Kidney tubule cell (primary cell): ENCODE measurements at regions not wholly inside any gene's neighbourhood (a gene's known extent, or its start where the extent isn't known, plus 50 kb on each side); places are given as distances from the start of the nearest gene placed in this dataset.

Experiments used
- DNase-seq: peaks from one replicate; pipeline ENCODE4 v3.0.0-alpha.2; 2018; ENCODE audit warnings: low spot score

GRCh38 chr13:109397285-109397684 is 389.1 kb downstream of the IRS2 start:
- no peak for DNase-seq

GRCh38 chr13:109396266-109396665 is 390.1 kb downstream of the IRS2 start:
- DNase-seq, result no peak

DNA sequence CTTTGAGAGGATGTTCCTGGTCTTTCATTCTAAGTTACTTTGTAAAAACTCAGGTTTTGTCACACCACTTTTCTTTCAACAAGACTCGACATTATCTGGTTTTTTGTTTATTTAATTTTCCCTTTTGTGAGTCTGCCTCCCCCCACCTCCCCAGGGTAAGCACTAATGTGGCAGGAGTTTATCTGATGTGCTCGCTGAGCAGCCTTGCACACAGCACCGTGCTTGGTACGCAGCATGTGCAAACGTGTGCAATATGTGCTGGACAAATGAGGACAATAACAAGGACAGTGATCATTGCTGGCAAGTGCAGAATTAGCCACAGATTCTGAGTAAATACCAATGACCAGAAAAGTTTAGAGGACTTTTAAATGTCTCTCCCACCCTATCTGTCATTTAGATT is 391.4 kb downstream of the IRS2 start:
- DNase-seq, result no peak

GRCh38 chr13:109394311-109394988 is 391.9 kb downstream of the IRS2 start:
- no peak for DNase-seq

DNA sequence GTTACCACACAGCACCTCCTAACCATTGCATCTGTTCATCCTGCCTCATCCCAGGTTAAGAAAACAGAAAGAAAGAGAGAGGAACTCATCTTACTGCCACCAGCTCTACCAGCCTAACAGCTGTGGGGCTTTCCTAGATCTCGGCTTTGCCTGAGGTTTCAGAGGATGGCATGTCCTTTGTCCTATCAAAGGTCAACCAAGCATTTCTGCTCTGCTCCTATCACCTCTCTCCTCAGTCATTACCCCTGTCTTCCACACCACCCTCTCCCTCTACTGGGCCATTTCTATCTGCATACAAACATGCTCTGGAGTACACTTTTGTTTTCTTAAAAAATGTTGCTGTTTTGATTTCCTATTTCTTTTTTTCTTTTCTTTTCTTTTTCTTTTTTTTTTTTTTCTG is 393.3 kb downstream of the IRS2 start:
- no peak for DNase-seq

- DNase-seq, result no peak
Measured at GRCh38 chr13:109390391-109390790, 396.0 kb downstream of the IRS2 start.

- no peak for DNase-seq
Measured at GRCh38 chr13:109389892-109390345, 396.5 kb downstream of the IRS2 start.

DNA sequence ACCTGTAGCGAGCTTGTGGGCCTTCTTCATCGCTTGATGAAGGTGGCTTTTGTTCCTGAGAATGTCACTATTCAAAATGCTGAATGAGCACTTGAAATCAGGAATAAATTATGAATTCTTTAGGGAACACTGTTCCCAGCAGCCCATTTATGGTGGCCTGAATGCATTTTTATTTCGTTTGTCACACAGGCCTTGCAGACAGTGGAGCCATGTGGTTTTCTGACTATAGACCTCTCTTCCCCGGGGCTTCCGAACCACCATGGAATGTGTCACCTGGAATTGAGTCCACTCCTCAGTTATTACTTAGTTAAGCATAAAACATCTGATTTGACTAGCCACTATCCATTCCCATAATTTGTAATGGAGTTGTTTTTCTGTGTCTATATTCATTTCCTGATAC is 396.9 kb downstream of the IRS2 start:
- no peak for DNase-seq

- DNase-seq, result no peak
Measured at GRCh38 chr13:109387471-109387870, 398.9 kb downstream of the IRS2 start.

GRCh38 chr13:109385242-109385560 is 401.2 kb downstream of the IRS2 start:
- DNase-seq, result no peak

DNA sequence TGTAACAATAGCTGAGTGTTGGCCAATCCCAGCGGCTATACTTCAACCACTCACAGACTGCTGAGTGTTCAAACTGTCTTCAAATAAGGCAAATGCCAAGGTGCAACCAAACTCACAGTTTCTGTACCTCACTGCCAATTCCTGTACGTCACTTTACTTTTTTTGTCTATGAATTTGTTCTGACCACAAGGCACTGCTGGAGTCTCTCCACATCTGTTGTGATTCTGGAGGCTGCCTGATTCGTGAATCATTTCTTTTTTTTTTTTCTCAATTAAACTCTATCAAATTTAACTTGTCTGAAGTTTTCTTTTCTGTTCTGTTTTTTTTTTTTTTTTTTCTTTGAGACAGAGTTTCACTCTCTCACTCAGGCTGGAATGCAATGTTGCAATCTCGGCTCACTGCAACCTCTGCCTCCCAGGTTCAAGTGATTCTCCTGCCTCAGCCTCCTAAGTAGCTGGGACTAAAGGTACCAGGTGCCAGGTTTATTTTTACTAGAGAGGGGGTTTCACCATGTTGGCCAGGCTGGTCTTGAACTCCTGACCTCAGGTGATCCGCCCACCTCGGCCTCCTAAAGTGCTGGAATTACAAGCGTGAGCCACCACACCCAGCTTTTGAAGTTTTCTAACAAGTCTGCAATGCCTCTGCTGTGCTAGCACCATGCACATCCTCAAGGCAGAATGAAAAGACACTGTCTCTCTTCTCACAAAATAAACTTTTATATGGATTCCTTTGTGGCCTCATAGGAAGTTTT is 401.7 kb downstream of the IRS2 start:
- DNase-seq, result no peak

GRCh38 chr13:109383683-109384082 is 402.7 kb downstream of the IRS2 start:
- peak; percentile 60 for DNase-seq

GRCh38 chr13:109381546-109382180 is 404.7 kb downstream of the IRS2 start:
- DNase-seq, result peak; percentile 11

GRCh38 chr13:109380457-109380856 is 405.9 kb downstream of the IRS2 start:
- DNase-seq, result no peak

- DNase-seq, result no peak
Measured at GRCh38 chr13:109379930-109380329, 406.5 kb downstream of the IRS2 start.

- no peak for DNase-seq
Measured at GRCh38 chr13:109376936-109377335, 409.4 kb downstream of the IRS2 start.

DNA sequence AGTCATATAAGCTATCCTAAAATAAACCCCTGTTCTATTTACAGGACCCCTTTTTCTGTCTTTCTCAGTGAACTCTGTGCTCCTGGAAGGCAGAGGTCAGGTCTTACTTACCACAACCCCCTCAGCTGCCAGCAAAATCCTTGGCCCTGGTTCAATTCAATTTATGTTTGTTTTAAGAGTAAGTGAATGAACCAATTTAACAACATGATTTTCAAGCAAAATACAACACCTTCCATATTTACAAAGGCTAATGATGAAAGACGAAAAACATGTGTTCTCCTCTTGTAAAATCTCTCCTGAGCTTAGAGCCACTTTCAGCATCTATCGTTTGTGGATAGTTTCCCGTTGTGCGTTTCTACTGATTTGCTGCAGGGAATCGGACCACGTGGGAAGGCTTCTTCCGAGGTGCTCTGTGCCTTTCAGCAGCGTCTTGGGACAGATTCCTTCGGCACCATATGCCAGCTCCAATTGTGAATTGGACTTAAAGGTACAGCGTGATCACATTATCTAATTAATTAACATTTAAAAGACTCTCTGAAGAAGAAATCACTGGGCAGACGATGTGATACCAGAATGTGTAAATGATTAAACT is 411.7 kb downstream of the IRS2 start:
- DNase-seq, result no peak

GRCh38 chr13:109372666-109373065 is 413.7 kb downstream of the IRS2 start:
- DNase-seq, result no peak

GRCh38 chr13:109371066-109371465 is 415.3 kb downstream of the IRS2 start:
- no peak for DNase-seq

GRCh38 chr13:109370496-109370895 is 415.9 kb downstream of the IRS2 start:
- DNase-seq, result no peak

GRCh38 chr13:109369353-109370052 is 416.9 kb downstream of the IRS2 start:
- no peak for DNase-seq

- DNase-seq, result no peak
Measured at GRCh38 chr13:109368230-109368629, 418.2 kb downstream of the IRS2 start.
